H9 (cell line): ENCODE measurements at regions not wholly inside any gene's neighbourhood (a gene's known extent, or its start where the extent isn't known, plus 50 kb on each side); places are given as distances from the start of the nearest gene placed in this dataset.
A peak's percentile ranks its signal among the peaks of the same experiment; 100 is the strongest.
"Not testable (repeated sequence)": the region's sequence is repeated elsewhere in the genome, so short reads cannot be mapped to it uniquely, and the experiment has no call there.

Experiments
- DNase-seq: peaks from one replicate; pipeline ENCODE4 v3.0.0-alpha.2; 2017
- H2AFZ ChIP-seq: one replicate; pipeline ENCODE4 v1.6.1; 2013; ENCODE audit warnings: mild to moderate bottlenecking, low read length, control low read depth, moderate library complexity
- H2AK5ac ChIP-seq: 2 replicates; pipeline ENCODE4 v1.6.1; 2013; ENCODE audit warnings: low read length, control low read depth, mixed read lengths; ENCODE audit not compliant: insufficient read length
- H2BK120ac ChIP-seq: one replicate; pipeline ENCODE4 v1.6.1; 2013; ENCODE audit warnings: low read depth, mild to moderate bottlenecking, low read length, control low read depth, inconsistent platforms; ENCODE audit not compliant: poor library complexity, severe bottlenecking
- H2BK12ac ChIP-seq: 2 replicates; pipeline ENCODE4 v1.6.1; 2013; ENCODE audit warnings: low read length, control low read depth, mixed read lengths, low read depth; ENCODE audit not compliant: insufficient read length
- H2BK15ac ChIP-seq: 2 replicates; pipeline ENCODE4 v1.6.1; 2013; ENCODE audit warnings: low read depth, low read length, control low read depth
- H2BK20ac ChIP-seq: one replicate; pipeline ENCODE4 v1.6.1; 2013; ENCODE audit warnings: low read depth, mild to moderate bottlenecking, low read length, control low read depth, inconsistent platforms; ENCODE audit not compliant: poor library complexity, severe bottlenecking
- H2BK5ac ChIP-seq: 2 replicates; pipeline ENCODE4 v1.6.1; 2013; ENCODE audit warnings: low read length, control low read depth, mixed read lengths; ENCODE audit not compliant: insufficient read length
- H3K14ac ChIP-seq: 2 replicates; pipeline ENCODE4 v1.6.1; 2013; ENCODE audit warnings: low read length, control low read depth; ENCODE audit not compliant: insufficient read depth
- H3K18ac ChIP-seq: 2 replicates; pipeline ENCODE4 v1.6.1; 2013; ENCODE audit warnings: low read depth, mild to moderate bottlenecking, mixed read lengths, low read length, control low read depth; ENCODE audit not compliant: insufficient read length
- H3K23ac ChIP-seq: 2 replicates; pipeline ENCODE4 v1.6.1; 2013; ENCODE audit warnings: low read length, control low read depth, mixed read lengths, low read depth; ENCODE audit not compliant: insufficient read length
- H3K23me2 ChIP-seq: 2 replicates; pipeline ENCODE4 v1.6.1; 2013; ENCODE audit warnings: low read depth, mild to moderate bottlenecking, mixed read lengths, low read length, control low read depth; ENCODE audit not compliant: insufficient read length, poor library complexity, severe bottlenecking
- H3K27ac ChIP-seq: 2 replicates; pipeline ENCODE4 v1.5.1; 2013; ENCODE audit warnings: low read length, control low read depth, mixed read lengths, low read depth; ENCODE audit not compliant: insufficient read length
- H3K27me3 ChIP-seq: 2 replicates; pipeline ENCODE4 v1.6.1; 2013; ENCODE audit warnings: low read length, control low read depth, inconsistent platforms; ENCODE audit not compliant: insufficient read depth
- H3K4ac ChIP-seq: 2 replicates; pipeline ENCODE4 v1.6.1; 2013; ENCODE audit warnings: low read depth, mild to moderate bottlenecking, control low read depth, inconsistent platforms, low read length, moderate library complexity
- H3K4me1 ChIP-seq: 2 replicates; pipeline ENCODE4 v1.6.1; 2013; ENCODE audit warnings: low read length, control low read depth, inconsistent platforms; ENCODE audit not compliant: insufficient read depth
- H3K4me2 ChIP-seq: 2 replicates; pipeline ENCODE4 v1.6.1; 2013; ENCODE audit warnings: low read length, control low read depth, mixed read lengths; ENCODE audit not compliant: insufficient read length, insufficient read depth
- H3K56ac ChIP-seq: 2 replicates; pipeline ENCODE4 v1.6.1; 2013; ENCODE audit warnings: low read depth, mild to moderate bottlenecking, mixed read lengths, low read length, control low read depth; ENCODE audit not compliant: insufficient read length
- H3K79me1 ChIP-seq: 2 replicates; pipeline ENCODE4 v1.6.1; 2013; ENCODE audit warnings: low read depth, mild to moderate bottlenecking, moderate library complexity, low read length, control low read depth, inconsistent platforms; ENCODE audit not compliant: insufficient read depth, poor library complexity, severe bottlenecking
- H3K79me2 ChIP-seq: 2 replicates; pipeline ENCODE4 v1.6.1; 2013; ENCODE audit warnings: low read length, control low read depth, inconsistent platforms; ENCODE audit not compliant: insufficient read depth
- H3K9ac ChIP-seq: 2 replicates; pipeline ENCODE4 v1.6.1; 2013; ENCODE audit warnings: low read length, control low read depth, mixed read lengths; ENCODE audit not compliant: insufficient read length; ENCODE audit errors: extremely low read depth
- H3K9me3 ChIP-seq: one replicate; pipeline ENCODE4 v1.6.1; 2013; ENCODE audit warnings: low read depth, low read length, inconsistent platforms; ENCODE audit not compliant: control insufficient read depth
- H3T11ph ChIP-seq: one replicate; pipeline ENCODE4 v1.6.1; 2013; ENCODE audit warnings: mild to moderate bottlenecking, low read length, control low read depth, inconsistent platforms
- H4K20me1 ChIP-seq: one replicate; pipeline ENCODE4 v1.6.1; 2013; ENCODE audit not compliant: control insufficient read depth, insufficient read length, insufficient read depth
- H4K5ac ChIP-seq: 2 replicates; pipeline ENCODE4 v1.6.1; 2013; ENCODE audit warnings: low read depth, mild to moderate bottlenecking, mixed read lengths, low read length, control low read depth; ENCODE audit not compliant: insufficient read length
- H4K8ac ChIP-seq: replicated peaks from 2 replicates; pipeline ENCODE4 v1.6.1; 2013; ENCODE audit warnings: low read length, control low read depth, mixed read lengths, low read depth; ENCODE audit not compliant: insufficient read length
- H4K91ac ChIP-seq: 2 replicates; pipeline ENCODE4 v1.6.1; 2013; ENCODE audit warnings: low read depth, mild to moderate bottlenecking, moderate library complexity, mixed read lengths, low read length, control low read depth; ENCODE audit not compliant: insufficient read length
- H3K27ac Mint-ChIP-seq, 3 experiments: 2 replicates in 2 of 3; 3 replicates in 1 of 3; pipeline ENCODE4 v1.8.0; 2020 to 2021; ENCODE audit warnings: mixed read lengths in 3 of 3, mild to moderate bottlenecking in 1 of 3, moderate library complexity in 1 of 3
- H3K27me3 Mint-ChIP-seq: 2 replicates; pipeline ENCODE4 v1.8.0; 2021; ENCODE audit warnings: low read depth, mild to moderate bottlenecking, moderate library complexity, mixed read lengths
- H3K36me3 Mint-ChIP-seq, 3 experiments: 2 replicates in 2 of 3; 3 replicates in 1 of 3; pipeline ENCODE4 v1.8.0; 2020 to 2021; ENCODE audit warnings: low read depth in 3 of 3, mixed read lengths in 3 of 3; ENCODE audit not compliant: insufficient read depth in 1 of 3
- H3K4me1 Mint-ChIP-seq, 2 experiments: 2 replicates each; pipeline ENCODE4 v1.8.0; 2020; ENCODE audit warnings: mixed read lengths in 2 of 2
- H3K4me3 Mint-ChIP-seq, 2 experiments: 2 replicates in 1 of 2; 3 replicates in 1 of 2; pipeline ENCODE4 v1.8.0; 2020 to 2021; ENCODE audit warnings: mild to moderate bottlenecking in 2 of 2, mixed read lengths in 2 of 2, moderate library complexity in 1 of 2
- H3K9me3 Mint-ChIP-seq, 2 experiments: 2 replicates in 1 of 2; 3 replicates in 1 of 2; pipeline ENCODE4 v1.8.0; 2020; ENCODE audit warnings: mild to moderate bottlenecking in 2 of 2, mixed read lengths in 2 of 2, moderate library complexity in 1 of 2
- WGBS: extraction: QIAGEN DNeasy Blood & Tissue Kit; methylation state at CpG from one replicate; pipeline ENCODE4 v1.1.7; 2013; ENCODE audit warnings: missing lambda C conversion rate, low lambda C conversion rate, mixed read lengths; ENCODE audit not compliant: insufficient read length; ENCODE audit errors: extremely low coverage; 5-methylcytosine and 5-hydroxymethylcytosine counted together
- TF ChIP-seq, protein P1 (sequence below): fragments of 200-600 bp; sonication (generic); conservative IDR thresholded peaks from 3 replicates; pipeline ENCODE4 v1.8.0; 2021; ENCODE audit warnings: antibody characterized with exemption, mild to moderate bottlenecking

DNA sequence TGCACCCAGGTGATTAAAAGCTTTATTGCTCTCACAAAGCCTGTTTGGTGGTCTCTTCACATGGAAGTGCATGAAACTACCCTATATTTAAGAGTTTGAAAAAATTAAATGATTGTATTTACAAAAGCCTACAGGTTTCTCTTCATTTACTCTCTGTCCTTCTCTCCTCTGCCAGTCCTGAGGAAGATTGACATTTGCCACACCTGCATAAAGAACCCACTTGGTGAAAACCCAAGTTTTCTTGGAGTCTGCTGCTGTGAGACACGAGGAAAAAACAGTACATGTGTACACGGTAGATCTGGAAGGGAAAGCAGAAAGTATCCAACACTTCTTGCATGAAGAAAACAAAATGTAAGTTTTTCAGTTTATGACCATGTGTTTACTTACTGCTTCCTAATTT, 994.4 kb upstream of the POT1 start:
- Histone ChIP-seq H2BK12ac (no peak overlapping the region), H4K20me1 (no peaks in the 10 kb centered on the region), H4K91ac (no peak overlapping the region), H2BK5ac (peak overlapping the region; percentile 44), H3K9ac (peak overlapping the region; percentile 94), H3T11ph (no peak overlapping the region), H4K5ac (no peak overlapping the region), H2BK20ac (no peak overlapping the region), H2AK5ac (no peak overlapping the region), H3K23me2 (peaks cover 6% of the 10 kb centered on the region), H2AFZ (no peak overlapping the region), H3K14ac (no peak overlapping the region), H3K27me3 (no peaks in the 10 kb centered on the region), H2BK120ac (no peak overlapping the region), H3K79me1 (no peaks in the 10 kb centered on the region), H3K56ac (no peak overlapping the region), H3K27ac (peak overlapping the region; percentile 76), H3K79me2 (peaks cover 22% of the 10 kb centered on the region), H3K4me2 (peak overlapping the region; percentile 74), H2BK15ac (no peak overlapping the region), H3K4ac (no peak overlapping the region), H3K9me3 (peaks cover under 1% of the 10 kb centered on the region), H3K23ac (no peak overlapping the region), H3K4me1 (no peaks in the 10 kb centered on the region), H4K8ac (no peak overlapping the region), H3K18ac (no peak overlapping the region)
- no peaks in the 10 kb centered on the region for H3K27me3 Mint-ChIP-seq
- no CpG with 5 or more reads among the region's 2 CpGs for WGBS
- TF ChIP-seq, protein P1, sequence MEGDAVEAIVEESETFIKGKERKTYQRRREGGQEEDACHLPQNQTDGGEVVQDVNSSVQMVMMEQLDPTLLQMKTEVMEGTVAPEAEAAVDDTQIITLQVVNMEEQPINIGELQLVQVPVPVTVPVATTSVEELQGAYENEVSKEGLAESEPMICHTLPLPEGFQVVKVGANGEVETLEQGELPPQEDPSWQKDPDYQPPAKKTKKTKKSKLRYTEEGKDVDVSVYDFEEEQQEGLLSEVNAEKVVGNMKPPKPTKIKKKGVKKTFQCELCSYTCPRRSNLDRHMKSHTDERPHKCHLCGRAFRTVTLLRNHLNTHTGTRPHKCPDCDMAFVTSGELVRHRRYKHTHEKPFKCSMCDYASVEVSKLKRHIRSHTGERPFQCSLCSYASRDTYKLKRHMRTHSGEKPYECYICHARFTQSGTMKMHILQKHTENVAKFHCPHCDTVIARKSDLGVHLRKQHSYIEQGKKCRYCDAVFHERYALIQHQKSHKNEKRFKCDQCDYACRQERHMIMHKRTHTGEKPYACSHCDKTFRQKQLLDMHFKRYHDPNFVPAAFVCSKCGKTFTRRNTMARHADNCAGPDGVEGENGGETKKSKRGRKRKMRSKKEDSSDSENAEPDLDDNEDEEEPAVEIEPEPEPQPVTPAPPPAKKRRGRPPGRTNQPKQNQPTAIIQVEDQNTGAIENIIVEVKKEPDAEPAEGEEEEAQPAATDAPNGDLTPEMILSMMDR: no peak
- peak overlapping the region; percentile 81 to 96 (median 93) for H3K27ac Mint-ChIP-seq
- H3K9me3 Mint-ChIP-seq: peaks cover 3 to 9% of the 10 kb centered on the region in 2 experiments
- peak overlapping the region; percentile 54 to 86 for H3K4me3 Mint-ChIP-seq
- DNase-seq: no peak
- peaks cover 47 to 51% of the 10 kb centered on the region in 2 experiments for H3K4me1 Mint-ChIP-seq
- peaks cover 8 to 34% (median 12%) of the 10 kb centered on the region in 3 experiments for H3K36me3 Mint-ChIP-seq

DNA sequence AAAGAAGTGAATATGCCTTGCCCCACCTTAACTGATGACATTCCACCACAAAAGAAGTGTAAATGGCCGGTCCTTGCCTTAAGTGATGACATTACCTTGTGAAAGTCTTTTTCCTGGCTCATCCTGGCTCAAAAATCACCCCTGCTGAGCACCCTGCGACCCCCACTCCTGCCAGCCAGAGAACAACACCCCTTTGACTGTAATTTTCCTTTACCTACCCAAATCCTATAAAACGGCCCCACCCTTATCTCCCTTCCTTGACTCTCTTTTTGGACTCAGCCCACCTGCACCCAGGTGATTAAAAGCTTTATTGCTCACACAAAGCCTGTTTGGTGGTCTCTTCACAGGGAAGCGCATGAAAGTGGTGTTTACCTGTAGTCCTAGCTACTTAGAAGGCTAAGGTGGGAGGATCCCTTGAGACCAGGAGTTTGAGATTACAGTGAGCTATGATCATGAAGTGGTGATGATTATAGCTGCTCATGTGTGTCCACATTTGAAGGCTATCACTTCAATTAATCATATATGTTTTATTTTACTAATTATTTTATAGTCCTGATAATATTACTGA, 985.8 kb upstream of the POT1 start:
- no CpG with 5 or more reads among the region's 4 CpGs for WGBS
- Histone ChIP-seq H3K27ac (peak overlapping the region; percentile 96), H3K9me3 (peaks cover 16% of the 10 kb centered on the region)
- Mint-ChIP-seq H3K4me3 (peak overlapping the region in 1 of 2 experiments; percentile 36; a peak in 1 of 5 replicates), H3K4me1 (peaks cover 18 to 28% of the 10 kb centered on the region in 2 experiments), H3K27ac (peak overlapping the region; percentile 70 to 93 (median 91)), H3K36me3 (peaks cover 36 to 54% (median 43%) of the 10 kb centered on the region in 3 experiments), H3K9me3 (peaks cover 33 to 44% of the 10 kb centered on the region in 2 experiments)
- not testable (repeated sequence) for H2BK5ac ChIP-seq, H3K79me2 ChIP-seq, H2AFZ ChIP-seq, H3K9ac ChIP-seq, H3T11ph ChIP-seq, H3K27me3 ChIP-seq, H3K14ac ChIP-seq, H4K20me1 ChIP-seq, H2BK12ac ChIP-seq, H4K91ac ChIP-seq, H2AK5ac ChIP-seq, H3K56ac ChIP-seq, H3K4me2 ChIP-seq, H3K23me2 ChIP-seq, H4K5ac ChIP-seq, H2BK15ac ChIP-seq, H2BK20ac ChIP-seq, H3K79me1 ChIP-seq, H3K23ac ChIP-seq, H3K4me1 ChIP-seq, H4K8ac ChIP-seq, H3K18ac ChIP-seq, H3K27me3 Mint-ChIP-seq, H2BK120ac ChIP-seq, H3K4ac ChIP-seq
- peak; percentile 90 for DNase-seq
